GM18520 (cell line): ENCODE measurements at regions not wholly inside any gene's neighbourhood (a gene's known extent, or its start where the extent isn't known, plus 50 kb on each side); places are given as distances from the start of the nearest gene placed in this dataset.
"Not testable (repeated sequence)": the region's sequence is repeated elsewhere in the genome, so short reads cannot be mapped to it uniquely, and the experiment has no call there.

Experiments used
- ATAC-seq: cut with Tn5 transposase; IDR thresholded peaks from one replicate; pipeline ENCODE4 v1.9.1; 2021; ENCODE audit not compliant: unreplicated experiment

DNA sequence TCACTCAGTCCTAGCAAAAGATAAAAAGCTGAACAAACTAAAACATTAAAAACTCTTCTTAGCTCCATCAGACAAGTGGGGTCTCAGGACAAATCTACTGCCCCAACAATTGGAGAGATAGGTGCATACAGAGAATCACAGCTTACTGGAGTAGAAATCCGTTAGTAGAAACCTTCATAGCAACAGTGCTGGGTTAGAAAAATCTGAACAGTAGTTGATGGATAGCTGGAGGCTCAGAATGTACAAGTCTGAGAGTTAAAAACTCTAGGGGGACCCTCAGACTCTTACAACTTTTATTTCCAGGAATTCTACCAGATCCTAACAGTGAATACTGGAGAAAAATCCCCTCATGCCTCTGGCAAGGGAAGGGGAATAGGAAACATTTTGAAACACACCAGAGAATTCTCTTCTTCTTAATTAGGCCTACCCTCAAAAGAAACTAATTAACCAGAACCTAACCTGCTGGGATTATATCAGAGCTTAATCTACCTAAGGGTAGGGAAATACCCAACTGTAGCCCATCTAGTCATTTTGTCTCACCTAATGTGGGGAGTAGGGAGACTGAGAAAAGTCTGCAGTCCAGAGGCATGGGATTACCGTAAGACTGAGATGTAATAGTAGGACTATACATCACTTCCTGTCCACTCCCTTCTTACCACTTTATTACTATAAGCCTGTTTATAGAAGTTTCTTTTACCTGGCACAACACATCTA lies 165.0 kb upstream of the CTSO start:
- ATAC-seq, result no peak

DNA sequence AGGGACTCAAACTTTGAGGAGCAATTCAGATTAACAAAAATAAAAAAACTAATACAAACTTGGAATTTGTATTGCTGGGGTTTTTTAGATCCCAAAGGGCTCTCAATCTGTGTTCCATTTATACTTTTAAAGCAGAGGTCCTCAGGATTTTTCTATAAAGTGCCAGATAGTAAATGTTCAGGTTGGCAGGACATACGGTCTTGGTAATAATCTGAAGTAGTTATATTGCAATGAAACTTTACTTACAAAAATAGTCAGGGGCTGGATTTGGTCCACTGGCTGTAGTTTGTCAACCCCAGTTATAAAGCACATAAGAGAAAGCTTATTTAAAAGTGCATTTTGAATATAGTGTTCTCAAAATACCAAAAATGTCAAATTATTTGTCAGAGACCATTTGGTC lies 164.1 kb upstream of the CTSO start:
- ATAC-seq, result no peak

DNA sequence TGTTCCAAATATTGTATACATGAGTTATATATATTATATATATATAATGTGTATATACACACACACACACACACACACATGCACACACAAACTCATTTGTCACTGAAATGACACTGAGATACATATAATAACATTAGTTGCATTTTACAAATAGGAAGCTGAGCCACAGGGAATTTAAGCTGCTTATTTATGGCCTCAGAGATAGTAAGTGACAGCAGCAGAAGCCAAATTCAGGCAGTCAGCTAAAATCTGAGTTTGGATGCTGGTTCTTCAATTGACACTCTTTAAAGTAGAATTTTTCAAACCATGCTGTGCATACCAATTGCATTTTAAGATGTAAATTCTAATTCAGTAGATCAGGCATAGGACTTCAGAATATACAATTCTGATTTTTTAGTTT lies 163.3 kb upstream of the CTSO start:
- no peak for ATAC-seq

GRCh38 chr4:156113138-156113765 lies 159.6 kb upstream of the CTSO start:
- ATAC-seq, result no peak

GRCh38 chr4:156111686-156112085 lies 158.0 kb upstream of the CTSO start:
- ATAC-seq, result no peak

- ATAC-seq, result no peak
Measured at GRCh38 chr4:156109943-156110900, 156.6 kb upstream of the CTSO start.

GRCh38 chr4:156109087-156109486 lies 155.4 kb upstream of the CTSO start:
- ATAC-seq, result not testable (repeated sequence)

DNA sequence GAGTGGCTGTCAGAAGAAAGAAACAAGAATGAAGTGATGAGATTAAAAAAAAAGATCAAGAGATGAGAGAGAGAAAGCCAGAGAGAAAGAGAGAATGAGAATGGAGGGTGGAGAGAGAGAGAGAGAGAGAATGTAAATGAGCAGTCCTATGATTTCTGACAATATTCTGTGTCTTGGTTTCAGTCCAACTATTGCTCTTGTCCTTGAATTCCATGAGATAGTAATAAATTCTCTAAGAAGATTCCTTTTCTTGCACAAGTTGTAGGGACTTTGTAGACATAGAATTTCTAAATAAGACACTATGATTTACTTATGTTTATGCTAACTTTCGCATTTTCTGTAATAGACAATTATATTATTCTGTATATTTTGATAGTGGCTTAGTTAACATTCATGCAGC lies 149.6 kb upstream of the CTSO start:
- no peak for ATAC-seq

DNA sequence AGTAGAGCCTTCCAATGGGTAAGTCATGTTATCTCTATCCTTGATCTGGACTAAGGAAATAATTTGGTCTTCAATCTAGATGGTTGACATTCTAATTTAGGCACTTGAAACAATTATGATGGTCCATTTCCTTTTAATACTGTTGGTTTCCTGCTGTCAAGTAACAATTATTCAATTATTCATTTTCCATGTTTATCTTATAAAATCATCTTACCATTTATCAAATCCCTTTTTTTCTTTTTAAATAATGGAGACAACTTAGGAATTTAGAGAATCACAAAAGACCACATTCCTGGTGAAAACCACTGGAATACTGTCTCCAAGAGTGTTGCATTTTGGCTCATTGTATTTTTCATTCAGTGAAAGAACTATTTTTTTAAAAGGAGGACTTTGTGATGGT lies 148.7 kb upstream of the CTSO start:
- ATAC-seq, result no peak

- no peak for ATAC-seq
Measured at GRCh38 chr4:156101571-156101970, 147.9 kb upstream of the CTSO start.

DNA sequence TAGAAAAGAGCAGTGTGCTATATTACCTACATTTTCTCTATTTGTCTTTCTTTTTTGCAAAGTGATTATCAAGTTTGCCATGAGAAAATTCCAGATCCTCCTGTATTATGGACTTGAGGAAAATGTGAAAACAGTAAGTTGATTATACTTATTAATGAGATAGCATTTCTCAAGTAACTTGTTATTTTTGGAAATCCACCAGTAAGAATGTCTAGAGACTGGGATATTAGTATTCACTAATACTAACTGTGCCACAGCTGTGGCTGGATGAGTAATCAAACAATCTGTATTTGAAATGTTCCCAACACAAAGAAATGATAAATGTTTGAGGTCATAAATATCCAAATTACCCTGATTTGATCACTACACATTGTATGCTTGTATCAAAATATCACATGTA lies 147.0 kb upstream of the CTSO start:
- no peak for ATAC-seq

DNA sequence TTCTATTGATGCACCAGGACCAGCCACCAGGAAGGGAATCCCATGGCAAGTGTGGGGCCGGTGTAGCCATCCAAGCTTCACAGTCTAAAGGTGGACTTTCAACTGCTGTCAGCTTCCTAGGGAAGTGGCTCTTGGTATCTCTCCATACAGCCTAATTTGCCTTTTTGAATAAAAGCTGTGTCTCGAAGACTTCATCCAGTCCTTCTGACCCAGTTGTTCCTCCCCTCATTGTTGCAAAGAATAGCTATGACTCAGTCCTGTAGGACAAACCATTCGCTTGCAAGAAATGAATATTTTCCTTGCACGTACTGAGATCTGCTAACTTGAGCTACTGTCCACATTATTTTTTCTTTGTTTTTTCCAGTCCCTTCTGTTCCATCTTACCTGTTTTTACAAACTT lies 145.1 kb upstream of the CTSO start:
- no peak for ATAC-seq

DNA sequence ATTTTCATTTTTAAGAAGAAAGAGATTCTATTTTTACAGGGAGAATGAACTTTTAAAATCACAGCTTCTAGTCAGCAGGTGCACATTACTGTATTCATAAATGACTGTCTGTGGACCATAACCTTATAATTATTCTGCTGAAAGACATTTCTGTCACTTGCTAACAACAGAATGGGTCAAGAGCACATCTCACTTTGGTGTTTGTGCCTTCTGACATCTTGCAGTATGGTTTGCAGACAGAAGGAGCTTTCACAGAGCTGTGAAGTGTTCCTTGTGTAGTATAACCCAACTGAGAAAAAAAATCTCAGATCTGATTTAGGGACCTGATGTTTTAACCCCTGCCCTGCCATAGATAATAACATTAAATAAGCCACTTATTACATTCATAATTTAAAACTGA lies 131.4 kb upstream of the CTSO start:
- no peak for ATAC-seq

- no peak for ATAC-seq
Measured at GRCh38 chr4:156084373-156084772, 130.7 kb upstream of the CTSO start.

DNA sequence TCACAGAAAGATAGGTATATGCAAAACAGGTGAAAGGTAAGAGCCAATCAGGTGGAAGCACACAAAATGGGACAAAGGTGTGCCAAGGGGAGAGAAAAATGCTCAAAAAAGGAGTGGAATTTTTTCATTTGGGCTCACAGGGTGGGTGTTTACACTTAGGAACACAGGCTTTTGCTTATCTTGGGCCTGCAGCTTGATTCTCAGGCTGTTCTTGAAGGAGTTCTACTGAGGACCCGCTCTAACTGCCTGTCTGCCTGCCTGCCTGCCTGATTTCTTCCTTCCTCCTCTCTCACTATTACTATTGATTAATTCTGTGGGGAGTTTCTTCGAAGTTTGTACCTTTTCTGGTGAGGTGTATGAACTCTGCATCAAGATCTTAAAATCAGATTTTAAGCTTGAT lies 120.3 kb upstream of the CTSO start:
- no peak for ATAC-seq

- ATAC-seq, result no peak
Measured at GRCh38 chr4:156060661-156061060, 107.0 kb upstream of the CTSO start.

DNA sequence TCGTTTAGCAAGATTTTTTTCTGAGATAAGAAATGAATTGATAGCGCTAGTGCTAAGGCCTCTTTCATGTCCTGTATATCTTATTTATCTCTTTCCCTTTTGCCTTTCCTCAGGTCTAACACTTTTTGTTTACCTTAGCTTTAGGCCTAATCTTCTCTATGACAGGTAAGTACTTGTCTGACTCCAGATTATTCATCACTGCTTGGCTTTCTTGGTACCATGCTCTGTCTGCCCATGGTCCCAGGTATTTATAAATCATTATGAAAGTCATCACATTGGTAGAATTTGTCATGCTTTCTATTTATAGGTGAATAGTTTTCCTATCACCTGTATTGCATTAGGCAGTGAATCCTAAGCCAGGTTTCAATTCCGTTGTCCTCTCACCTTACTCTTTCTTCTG lies 99.5 kb upstream of the CTSO start:
- no peak for ATAC-seq

DNA sequence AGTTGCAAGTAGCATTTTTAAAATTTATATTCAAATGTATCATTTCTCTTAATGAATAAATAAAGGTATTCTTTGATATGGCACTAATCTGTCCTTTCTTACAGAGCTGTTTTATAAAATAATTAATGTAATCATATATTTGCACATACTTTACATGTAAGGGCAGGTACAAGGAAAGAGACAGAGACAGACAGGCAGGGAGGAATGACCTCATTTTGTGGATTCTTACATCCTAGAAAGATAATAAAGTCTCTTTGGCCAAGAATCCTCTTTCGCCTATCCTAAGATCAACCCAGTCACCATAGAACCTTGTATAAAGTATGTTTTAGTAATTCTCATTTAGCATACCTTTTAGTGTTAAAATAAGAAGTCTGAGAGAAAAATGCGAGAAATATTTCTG lies 98.5 kb upstream of the CTSO start:
- ATAC-seq, result no peak

- ATAC-seq, result no peak
Measured at GRCh38 chr4:156038772-156039171, 85.1 kb upstream of the CTSO start.

GRCh38 chr4:156036496-156036895 lies 82.8 kb upstream of the CTSO start:
- peak; percentile 71 for ATAC-seq

DNA sequence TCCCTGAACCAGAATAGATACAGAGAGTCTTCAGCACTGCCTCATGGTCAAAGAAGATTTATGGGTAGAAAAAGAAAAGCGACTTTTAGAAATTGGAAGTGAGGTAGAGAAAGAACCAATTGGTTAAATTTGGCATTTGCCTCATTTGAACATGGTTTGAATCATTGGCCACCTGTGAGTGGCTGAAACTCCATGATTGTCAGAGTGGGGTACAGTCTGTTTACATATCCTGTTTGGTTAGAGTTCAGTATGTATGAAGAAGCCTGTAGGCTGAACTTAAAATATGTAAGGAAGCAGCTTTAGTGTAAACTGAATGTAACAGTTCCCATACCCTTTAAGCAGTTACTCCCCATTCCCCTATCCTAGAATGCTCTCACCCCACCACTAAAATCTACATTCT lies 76.0 kb upstream of the CTSO start:
- ATAC-seq, result no peak

DNA sequence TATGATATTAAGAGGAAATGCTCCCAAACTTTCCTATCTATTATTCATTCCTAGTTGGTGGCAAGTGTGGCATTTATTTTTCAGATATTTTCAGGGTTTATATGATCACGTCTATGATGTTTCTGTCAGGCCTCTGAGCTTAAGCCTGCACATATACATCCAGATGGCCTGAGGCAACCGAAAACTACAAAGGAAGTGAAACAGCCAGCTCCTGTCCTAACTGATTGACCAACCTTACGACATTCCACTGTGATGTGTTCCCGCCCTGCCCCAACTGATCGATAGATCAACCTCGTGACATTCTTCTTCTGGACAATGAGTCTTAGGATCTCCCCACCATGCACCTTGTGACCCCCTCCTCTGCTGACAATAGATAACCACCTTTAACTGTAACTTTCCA lies 67.6 kb upstream of the CTSO start:
- no peak for ATAC-seq
